GM04503 (cell line): ENCODE measurements at regions not wholly inside any gene's neighbourhood (a gene's known extent, or its start where the extent isn't known, plus 50 kb on each side); places are given as distances from the start of the nearest gene placed in this dataset.
A peak's percentile ranks its signal among the peaks of the same experiment; 100 is the strongest.

Source experiments
- DNase-seq: peaks from one replicate; pipeline ENCODE4 v3.0.0-alpha.2; 2012; ENCODE audit warnings: low read depth

DNA sequence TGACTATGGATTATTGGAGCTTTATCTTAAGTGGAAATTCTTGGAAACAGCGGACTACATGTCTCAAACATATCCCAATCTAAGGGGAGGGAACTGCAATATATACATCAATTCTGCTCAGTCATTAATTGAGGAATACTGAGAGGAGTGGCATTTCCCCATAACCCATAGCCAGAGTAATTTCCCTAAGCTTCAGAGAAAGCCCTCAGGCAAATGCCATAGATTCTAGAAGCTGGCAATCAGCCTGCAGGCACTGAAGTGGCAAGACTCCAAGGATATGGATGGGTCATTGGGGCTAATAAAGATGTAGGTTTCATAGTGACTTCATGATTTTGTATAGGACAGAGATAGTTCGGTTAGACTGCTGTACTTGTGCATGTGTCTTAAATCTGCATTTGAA lies 1960.5 kb upstream of the PIK3C3 start:
- DNase-seq, result no peak

DNA sequence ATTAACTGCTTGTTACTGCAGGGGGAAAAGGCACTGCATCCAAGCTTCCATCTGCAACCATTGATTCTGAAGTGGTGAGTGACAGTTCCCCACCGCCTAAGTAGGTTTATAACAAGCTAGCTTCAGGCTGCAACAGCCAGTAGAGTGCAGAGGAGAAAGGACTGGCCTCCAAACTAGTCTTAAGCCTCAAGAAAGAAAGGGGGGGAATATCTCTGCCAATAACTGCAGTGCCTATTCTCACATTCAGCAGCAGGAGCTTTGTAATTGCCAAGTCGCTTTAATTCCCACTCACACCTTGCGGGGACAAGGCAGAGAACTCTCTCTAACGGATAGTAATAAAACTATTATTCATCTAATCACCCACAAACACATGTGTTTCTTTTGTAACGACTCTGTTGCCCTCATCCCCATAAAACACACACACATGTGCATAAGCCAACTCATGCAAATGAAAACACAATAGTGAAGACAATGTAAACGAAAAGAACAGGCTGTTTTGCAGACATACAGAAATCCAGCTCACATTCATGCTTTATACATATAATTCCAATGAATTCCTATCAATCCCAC lies 1963.3 kb upstream of the PIK3C3 start:
- DNase-seq, result no peak

DNA sequence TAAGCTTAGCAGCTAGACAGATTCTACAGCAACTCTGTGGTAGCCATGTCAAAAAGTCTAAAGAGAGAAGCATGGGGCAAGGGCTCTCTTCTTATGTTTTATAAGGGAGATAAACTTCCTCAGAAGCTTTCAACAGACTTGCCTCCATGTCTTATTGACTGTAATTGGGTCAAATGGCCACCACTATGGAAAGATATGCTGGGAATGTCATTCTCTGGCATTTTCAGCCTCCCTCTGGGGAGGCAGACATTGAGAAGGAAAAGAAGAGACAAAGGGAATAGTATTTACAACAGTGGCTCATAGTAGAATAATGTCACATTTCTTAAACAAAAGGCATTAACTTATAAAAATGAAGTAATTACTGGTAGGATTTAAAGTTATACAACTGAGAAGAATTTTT lies 1964.5 kb upstream of the PIK3C3 start:
- DNase-seq, result no peak

DNA sequence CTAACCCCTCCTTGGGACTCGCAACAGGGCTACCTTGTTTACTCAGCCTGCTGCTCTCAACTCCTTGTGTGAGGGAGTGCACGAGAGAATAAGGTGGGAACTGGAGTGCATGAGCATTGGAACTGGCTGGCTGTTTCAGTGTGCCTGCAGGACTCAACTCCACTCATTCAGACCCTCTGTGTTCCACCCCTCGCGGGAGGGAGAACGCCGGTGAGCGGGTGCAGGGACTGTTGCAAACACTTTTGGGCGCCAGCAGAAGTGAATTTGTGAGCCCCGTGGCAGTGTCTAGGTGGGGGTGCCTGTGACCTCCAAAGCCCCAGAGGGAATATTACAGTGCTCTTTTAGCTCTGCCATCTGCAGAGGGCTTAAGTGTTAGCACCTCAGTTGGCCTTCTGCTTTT lies 1978.3 kb upstream of the PIK3C3 start:
- DNase-seq, result no peak

DNA sequence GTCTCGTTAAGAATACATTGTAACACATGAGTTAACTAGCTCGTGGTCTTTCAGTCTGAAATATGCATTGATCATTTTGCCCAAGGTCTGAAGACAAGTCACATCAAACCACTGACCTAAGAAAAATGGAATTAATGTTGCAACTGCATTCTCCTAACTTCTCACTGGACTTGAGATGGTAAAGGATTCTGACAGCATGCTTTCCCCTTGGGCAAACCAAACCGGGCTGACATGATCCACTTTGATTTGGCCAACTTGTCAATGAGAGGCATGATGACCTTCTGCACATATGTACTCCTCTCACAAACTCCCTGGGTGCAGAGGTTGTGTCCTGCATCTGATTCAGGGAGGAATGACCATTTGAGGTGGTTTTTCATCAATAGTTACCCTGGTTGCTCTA lies 1982.5 kb upstream of the PIK3C3 start:
- no peak for DNase-seq

DNA sequence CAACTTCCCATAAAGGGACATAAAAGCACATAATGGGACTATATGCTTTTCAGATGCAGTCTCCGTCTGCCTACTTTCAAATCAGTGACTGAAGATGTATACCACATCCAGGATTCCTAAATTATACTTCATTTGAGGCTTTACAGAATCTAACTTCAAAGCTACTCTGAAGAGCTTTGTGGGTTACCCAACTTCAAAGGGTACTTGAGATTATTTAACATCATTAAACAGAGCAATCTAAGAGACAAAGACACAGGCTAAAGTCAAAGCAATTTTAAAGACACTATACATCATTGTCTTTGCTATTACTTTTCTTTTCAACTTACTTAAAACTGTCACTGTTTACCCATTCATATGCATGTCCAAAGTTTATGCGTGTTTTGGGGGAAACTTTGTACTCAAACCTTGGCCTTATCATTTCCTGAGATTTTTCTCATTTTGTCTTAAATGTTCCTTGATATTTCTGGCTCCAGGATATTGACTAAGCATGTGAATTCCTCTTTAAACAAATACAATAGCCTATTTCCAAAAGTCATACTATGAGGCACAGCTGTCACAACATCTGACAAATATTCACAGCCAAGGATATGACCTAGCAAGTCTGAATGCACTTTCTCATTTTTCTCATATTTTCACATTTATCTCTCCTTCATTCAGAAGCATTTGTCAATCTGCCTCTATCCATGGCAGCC lies 1985.1 kb upstream of the PIK3C3 start:
- DNase-seq, result no peak

DNA sequence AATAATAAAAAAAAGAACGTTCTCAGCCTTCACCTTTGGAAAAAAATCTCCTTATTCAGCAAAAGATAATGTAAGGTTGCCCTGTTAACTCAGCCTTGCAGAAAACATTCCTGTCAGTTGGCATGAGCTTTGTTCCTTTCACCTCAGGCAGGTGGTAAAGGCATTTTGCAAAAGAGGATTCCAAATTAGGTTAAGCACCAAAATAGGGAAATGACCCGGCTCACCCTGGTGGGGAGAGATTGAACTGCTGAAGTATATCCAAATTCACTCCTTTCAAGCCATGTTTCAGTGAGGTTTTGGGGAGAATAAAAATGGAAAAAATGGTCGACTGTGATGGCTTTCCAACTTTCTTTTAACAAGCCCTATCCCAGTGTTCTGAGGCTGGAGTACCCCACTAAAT lies 1988.8 kb upstream of the PIK3C3 start:
- no peak for DNase-seq

DNA sequence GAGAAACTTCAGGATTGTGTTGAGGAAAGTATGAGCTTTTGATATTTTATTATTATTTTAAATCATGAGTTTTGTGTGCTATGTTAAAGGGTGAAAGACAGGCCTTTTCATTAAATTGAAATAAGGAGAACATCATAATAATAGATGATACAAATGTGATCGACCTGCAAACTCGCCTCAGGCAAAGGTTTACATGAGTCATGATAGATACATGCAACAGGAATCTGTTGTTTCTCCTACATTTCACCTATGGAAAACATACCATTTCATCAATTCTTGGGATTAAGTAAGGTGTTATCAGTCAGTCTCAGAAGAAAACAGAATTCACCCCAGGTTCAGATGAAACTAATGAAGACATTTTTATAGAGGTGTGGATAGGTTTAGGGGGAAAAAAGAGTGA lies 1992.5 kb upstream of the PIK3C3 start:
- no peak for DNase-seq

DNA sequence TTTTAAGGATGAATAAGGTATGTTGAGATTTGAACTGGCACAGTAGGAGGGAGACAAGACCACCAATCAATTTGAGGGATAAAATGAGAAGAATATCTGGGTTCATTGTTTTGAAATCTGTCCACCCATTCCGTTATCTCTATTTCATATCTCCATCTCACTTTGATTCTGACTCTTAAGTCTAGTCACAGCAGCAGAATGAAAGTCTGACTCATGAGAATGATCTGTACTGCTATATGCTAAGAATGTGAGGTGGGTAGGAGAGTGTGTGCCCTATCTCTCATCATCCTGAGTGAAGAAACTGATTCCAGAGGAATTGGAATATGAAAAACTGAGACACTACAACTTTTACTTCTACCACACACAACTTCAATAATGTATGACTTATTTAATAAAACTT lies 1994.5 kb upstream of the PIK3C3 start:
- no peak for DNase-seq

DNA sequence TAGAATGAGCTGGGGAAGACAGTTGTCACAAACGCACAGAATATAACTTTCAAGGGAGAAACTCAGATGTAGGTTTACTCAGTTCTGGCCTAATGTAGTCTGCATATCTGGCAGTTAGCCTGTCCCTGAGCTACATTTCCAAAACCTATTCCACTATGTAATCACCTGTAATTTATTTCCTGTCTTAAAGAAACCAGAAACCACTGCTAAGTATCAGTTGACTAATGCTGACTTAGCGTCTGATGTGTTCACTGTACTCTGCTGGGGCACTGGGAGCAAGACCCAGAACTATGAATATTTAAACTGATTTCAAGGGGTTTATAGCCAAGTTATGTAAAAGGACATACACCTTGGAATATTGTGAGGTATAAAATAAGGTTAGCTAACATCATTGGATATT lies 1995.2 kb upstream of the PIK3C3 start:
- no peak for DNase-seq

DNA sequence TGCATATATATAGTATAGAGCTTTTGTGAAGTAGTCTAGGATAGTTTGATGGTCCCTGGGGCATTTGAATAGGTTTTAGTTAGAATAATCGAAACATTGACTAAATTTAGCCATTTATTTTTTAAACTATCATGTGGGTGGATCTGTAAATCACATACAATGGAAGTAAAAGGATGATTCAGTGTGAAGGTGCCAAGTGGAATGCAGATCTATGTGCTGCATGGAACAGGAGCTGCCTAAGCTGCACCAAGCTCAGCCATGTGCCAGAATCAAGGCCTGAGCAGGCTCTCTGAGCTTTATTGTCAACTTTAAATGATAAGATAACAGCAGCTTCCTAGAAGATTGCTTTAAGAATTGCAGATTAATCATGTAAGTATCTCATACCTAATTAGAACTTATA lies 1996.2 kb upstream of the PIK3C3 start:
- DNase-seq, result no peak

DNA sequence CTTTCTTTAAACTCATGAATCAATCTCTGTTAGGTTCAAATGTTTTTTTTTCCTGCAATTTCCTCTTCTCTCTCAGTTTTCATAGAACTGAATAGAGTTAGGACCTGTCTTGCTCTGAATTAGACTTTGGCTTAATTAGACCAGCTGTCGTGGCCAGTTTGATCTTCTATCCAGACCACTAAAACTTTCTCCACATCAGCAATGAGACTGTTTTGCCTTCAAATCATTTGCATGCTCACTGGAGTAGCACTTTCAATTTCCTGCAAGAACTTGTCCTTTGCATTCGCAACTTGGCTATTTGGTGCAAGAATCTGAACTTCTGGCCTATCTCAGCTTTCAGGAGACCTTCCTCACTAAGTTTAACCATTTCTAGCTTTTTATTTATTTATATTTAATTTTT lies 2002.2 kb upstream of the PIK3C3 start:
- DNase-seq, result no peak

DNA sequence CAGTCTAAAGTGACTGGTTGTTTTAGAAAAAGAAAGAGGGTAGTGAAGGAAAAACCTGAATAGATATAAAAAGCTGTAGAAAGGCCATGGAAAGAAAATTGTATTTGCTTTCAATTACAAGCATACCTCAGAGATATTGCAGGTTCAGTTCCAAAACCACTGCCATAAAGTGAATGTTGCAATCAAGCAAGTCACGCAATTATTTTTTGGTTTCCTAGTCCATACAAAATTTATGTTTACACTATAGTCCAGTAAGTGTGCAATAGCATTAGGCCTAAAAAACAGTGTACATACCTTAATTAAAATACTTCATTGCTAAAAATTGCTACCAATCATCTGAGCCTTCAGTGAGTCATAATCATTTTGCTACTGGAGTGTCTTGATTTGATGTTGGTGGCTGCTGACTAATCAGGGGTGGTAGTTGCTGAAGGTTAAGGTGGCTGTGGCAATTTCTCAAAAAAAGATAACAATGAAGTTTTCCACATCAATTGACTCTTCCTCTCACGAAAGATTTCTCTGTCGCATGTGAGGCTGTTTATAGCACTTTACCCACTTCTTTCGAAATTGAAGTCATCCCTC lies 2003.8 kb upstream of the PIK3C3 start:
- DNase-seq, result peak; percentile 7

DNA sequence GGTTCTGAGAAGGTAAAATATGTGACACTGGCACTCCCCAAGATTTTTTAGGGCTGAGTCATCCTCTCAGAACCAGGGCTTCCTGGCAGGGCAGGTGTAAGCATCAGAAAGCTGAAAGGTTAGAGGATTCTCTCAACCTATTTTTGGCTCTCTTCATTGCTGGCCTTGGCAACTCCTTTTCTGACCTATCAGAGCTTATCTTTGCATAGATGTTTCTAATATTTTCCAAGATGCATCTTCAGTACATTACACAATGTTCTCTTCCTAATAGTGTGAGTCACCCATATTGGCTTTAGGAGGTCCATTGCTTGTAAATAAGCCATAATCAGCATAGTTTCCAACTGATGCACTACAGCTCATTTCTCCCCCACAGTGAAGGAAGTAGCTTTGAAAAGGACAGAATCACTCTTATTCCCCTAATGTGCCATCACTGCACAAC lies 2008.4 kb upstream of the PIK3C3 start:
- peak; percentile 33 for DNase-seq

DNA sequence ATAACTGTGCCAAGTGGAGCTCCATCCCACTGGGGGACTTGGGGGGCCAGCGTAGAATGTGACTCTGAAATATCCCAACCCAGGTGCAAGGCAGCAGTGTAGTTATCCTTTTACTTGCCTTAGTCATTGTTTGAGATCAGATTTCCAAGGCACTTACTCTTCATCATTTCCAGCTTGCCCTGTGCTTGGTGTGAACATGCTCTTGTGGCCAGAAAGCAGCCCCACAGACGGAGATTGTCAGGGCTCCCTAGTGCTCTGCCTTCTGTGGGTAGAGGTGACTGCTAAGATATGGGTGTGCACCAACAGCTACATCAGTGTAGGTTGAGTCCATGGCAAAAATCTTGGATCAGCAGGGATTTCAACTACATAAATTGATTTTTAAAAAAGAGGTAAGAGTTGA lies 2010.0 kb upstream of the PIK3C3 start:
- no peak for DNase-seq

DNA sequence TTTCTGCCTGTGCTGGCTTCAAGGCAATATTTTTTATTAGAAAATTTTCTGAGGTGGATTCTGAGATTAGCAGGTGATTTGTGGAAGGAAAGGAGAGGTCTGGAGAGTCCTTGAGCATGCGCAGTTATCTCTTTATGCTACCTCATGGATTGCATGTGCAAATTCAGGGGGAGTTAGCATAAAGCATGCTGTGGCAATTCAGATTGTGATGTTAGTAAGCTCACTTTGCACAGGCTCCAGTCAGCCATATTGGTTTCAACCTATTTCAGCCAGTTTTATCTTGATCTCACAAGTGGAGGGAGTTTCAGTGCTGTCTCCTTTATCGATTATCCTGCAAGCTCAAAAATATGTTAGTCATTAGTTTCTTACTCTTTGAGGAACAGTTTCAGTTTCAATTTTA lies 2012.3 kb upstream of the PIK3C3 start:
- no peak for DNase-seq

DNA sequence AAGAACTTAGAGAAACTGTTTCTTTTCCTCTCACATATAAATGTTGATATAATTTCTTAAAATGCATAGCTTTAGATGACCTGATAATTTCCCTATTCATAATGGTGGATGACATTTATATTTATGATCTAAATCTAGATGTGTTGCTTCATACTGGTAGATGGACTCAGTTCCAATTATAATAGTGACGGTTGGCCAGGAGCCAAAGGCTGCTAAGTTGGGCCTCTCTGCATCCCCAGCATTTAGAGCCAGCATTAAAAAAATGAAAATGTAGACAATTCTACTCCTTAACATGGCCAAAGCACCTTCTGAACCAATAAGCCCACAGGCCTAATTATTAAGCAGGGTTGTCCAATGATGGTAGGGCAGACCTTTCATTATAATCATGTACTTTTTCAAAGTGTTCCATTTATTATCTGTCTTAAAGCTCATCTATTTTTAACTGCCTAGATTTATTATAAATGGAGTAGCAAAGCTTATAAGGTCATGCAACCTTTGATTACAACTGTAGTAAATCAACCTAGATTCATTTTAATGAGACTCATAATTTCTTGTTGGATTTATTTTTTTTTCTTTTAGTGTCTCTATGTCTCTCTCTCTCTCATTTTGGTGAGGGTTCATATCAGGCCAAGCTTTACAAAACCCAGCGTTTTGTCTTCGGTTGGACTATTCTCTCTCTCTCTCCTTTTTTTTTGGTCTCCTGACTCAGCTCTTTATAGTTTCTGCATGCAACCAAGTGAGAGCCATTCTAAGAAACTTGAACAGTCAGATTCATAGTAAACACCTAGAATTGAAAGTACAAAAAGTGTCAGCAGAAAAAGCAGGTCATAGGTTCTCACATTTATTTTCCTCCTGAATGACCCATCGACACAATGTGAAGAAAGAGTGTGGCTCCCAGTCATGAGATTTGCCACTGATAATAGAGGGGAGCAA lies 2016.1 kb upstream of the PIK3C3 start:
- DNase-seq, result no peak

DNA sequence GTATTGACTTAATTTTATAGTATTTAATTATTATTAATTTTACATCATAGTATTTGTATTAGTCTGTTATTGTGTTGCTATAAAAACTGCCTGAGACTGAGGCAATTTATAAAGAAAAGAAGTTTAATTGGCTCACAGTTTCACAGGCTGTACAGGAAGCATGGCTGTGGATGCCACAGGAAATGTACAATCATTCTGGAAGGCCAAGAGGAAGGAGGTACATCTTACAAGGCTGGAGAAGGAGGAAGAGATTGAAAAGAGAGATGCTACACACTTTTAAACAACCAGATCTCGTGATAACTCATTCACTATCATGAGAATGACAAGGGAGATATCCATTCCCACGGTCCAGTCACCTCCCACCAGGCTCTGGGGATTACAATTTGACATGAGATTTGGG lies 2019.4 kb upstream of the PIK3C3 start:
- no peak for DNase-seq

DNA sequence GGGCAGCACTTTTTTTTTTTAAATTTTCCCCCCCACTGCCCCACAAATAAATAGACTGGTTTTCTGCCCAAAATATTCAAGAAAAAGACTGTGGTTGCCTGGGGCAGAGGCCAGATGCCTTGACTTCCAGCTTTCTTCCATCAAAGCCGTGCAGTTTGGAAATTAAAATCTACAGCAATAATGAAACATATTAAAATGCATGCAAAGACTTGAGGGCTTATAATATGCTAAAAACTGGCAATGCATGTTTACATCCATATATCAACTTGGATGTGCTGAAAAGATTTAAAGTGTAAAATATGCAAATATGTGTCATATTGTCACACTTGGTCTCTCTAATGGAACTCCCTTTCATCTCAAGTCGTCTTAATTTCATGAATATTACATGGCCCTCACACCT lies 2036.2 kb upstream of the PIK3C3 start:
- no peak for DNase-seq

DNA sequence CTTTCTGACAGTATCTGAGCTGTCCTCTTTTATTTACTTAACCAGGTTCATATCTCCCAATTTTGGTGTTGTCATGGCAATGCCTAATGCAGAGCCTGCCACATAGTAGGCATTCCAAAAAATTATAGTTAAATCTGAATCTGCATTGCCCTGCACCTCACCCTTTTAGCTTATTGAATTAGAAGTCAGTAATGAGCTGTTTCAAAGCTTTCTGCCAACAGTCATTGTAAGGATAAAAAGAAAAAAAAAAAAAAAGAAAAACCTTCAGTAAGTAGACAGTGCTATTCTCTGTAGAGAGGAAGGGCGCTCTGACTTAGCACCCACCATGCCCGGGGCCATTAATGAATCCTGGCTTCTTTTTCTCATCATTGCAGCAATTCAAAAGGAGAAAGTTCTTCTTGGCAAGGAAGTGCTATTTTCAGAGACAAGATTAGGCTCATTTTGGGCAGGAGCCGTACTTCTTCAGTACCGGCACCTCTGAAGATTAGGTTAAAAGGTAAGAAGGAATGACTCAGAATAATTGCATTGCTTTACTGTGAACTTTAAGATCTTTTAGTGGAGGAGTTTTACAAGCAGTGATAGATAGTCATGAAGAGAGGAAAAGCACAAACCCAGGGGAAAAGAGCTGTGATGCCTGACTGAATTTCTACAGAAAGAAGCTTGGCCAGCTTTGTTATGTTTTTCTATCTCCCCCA lies 2041.2 kb upstream of the PIK3C3 start:
- DNase-seq, result no peak

DNA sequence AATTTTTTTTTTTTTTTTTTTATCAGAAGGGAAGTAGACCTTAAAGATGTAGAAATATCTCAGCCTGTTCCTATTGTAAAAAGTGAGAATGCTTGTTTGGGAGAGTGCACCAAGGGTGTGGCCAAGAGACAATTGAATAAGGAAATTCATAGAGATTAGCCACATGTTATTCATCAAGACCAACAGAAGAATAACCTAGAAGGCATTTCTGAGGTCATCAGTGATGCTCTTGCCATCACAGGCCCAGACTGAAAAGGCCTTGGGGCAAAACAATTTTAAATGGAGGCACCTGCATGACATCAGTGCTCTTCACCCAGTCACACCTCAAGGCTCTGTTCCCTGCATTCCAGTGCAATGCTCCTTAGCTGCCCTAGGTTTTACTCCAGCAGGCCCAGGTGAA lies 2043.3 kb upstream of the PIK3C3 start:
- no peak for DNase-seq

DNA sequence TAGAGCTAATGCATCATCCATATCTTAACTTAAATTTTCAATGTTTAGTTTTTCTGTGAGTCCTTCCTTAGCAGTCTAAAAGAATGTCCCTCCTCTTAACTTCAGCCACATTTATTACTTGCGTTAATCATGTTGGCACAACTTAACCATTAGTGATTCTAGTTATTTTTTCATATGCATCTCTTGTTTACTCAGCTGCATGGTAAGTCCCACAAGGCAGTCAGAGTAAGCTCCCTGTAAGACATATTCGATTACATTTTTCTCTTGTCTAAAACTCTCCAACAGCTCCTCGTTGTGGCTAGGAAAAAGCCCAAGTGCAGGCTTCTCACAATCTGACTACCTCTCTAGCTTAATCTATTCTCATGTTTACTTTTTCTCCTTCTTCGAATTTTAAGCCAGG lies 2045.3 kb upstream of the PIK3C3 start:
- no peak for DNase-seq
